Endothelial cell of umbilical vein (primary cell): ENCODE measurements at regions not wholly inside any gene's neighbourhood (a gene's known extent, or its start where the extent isn't known, plus 50 kb on each side); places are given as distances from the start of the nearest gene placed in this dataset. TPM values are rescaled to one million over a fixed set of nuclear protein-coding genes. Genes with fewer than 3 reads are reported as not detected.

Experiments
- BruUV-seq: library from RNA; stranded (reverse); fragments of 400-500 nt; replicated peaks from 2 replicates; lab custom pipeline; 2021; lab: Mats Ljungman, UMichigan
- CTCF ChIA-PET: fragments of 300-600, 350-600 bp; sonication (Branson Sonifier 250); formaldehyde crosslinking; loops from one replicate; lab custom pipeline; 2021; ENCODE audit warnings: antibody characterized with exemption, inconsistent platforms; lab: Charles Lee
- POLR2A ChIA-PET: fragments of 300-600, 350-600 bp; sonication (Branson Sonifier 250); formaldehyde crosslinking; loops from one replicate; lab custom pipeline; 2021; ENCODE audit warnings: antibody characterized with exemption, inconsistent platforms; lab: Charles Lee
- DNase-seq: peaks from one replicate; pipeline ENCODE4 v3.0.0-alpha.2; 2011; ENCODE audit warnings: low read depth, low spot score
- FAIRE-seq: peaks from 2 replicates; lab custom pipeline; 2011; peaks lifted over from hg19 to GRCh38; lab: Jason Lieb, UNC
- H2AFZ ChIP-seq: 2 replicates; pipeline ENCODE4 v1.6.0; 2012; ENCODE audit warnings: low read depth, low read length, control low read depth, inconsistent platforms
- H3K27ac ChIP-seq: 2 replicates; pipeline ENCODE4 v1.5.1; 2011; ENCODE audit warnings: low read depth, mild to moderate bottlenecking, control low read depth, low read length, moderate library complexity; ENCODE audit not compliant: insufficient read depth
- H3K27me3 ChIP-seq, 2 experiments: 2 replicates each; pipeline versions ENCODE4 v1.6.0 to v1.6.1; 2011; ENCODE audit warnings: low read length in 2 of 2, mixed read lengths in 1 of 2; ENCODE audit not compliant: control insufficient read depth in 2 of 2, insufficient read depth in 2 of 2
- H3K36me3 ChIP-seq, 2 experiments: 2 replicates in 1 of 2; 3 replicates in 1 of 2; pipeline ENCODE4 v1.5.1; 2011; ENCODE audit warnings: low read length in 2 of 2, mild to moderate bottlenecking in 1 of 2, moderate library complexity in 1 of 2; ENCODE audit not compliant: control insufficient read depth in 2 of 2, insufficient read depth in 2 of 2; ENCODE audit errors: extremely low read depth in 1 of 2
- H3K4me1 ChIP-seq: 3 replicates; pipeline ENCODE4 v1.5.1; 2011; ENCODE audit warnings: mild to moderate bottlenecking, low read length; ENCODE audit not compliant: control insufficient read depth, insufficient read depth; ENCODE audit errors: extremely low read depth
- H3K4me2 ChIP-seq: 2 replicates; pipeline ENCODE4 v1.6.1; 2011; ENCODE audit warnings: low read length, control low read depth, mixed read lengths; ENCODE audit not compliant: insufficient read depth
- H3K4me3 ChIP-seq, 3 experiments: fragments of 200-600 bp in 1 of 3; sonication (generic), shearing (Covaris generic) in 1 of 3; replicated peaks in 1 of 3; 2 replicates each; pipeline ENCODE4 v1.5.1; 2011 to 2016; ENCODE audit warnings: control low read depth in 3 of 3, low read length in 3 of 3, mild to moderate bottlenecking in 2 of 3, inconsistent platforms in 1 of 3, low read depth in 1 of 3, moderate library complexity in 1 of 3; ENCODE audit not compliant: insufficient read depth in 1 of 3
- H3K79me2 ChIP-seq: 2 replicates; pipeline ENCODE4 v1.6.0; 2012; ENCODE audit warnings: low read length, inconsistent platforms; ENCODE audit not compliant: control insufficient read depth, insufficient read depth
- H3K9ac ChIP-seq: replicated peaks from 2 replicates; pipeline ENCODE3; 2011; ENCODE audit warnings: low read length, control low read depth; ENCODE audit not compliant: insufficient read depth; ENCODE audit errors: extremely low read depth
- H3K9me1 ChIP-seq: replicated peaks from 3 replicates; pipeline ENCODE4 v1.6.0; 2011; ENCODE audit warnings: mild to moderate bottlenecking, low read length; ENCODE audit not compliant: control insufficient read depth, insufficient read depth; ENCODE audit errors: extremely low read depth
- H3K9me3 ChIP-seq: replicated peaks from 2 replicates; pipeline ENCODE4 v1.5.1; 2012; ENCODE audit warnings: low read length, inconsistent platforms; ENCODE audit not compliant: control insufficient read depth, insufficient read depth
- H4K20me1 ChIP-seq: replicated peaks from 2 replicates; pipeline ENCODE3; 2011; ENCODE audit warnings: mild to moderate bottlenecking, low read length; ENCODE audit not compliant: control insufficient read depth, insufficient read depth; ENCODE audit errors: extremely low read depth
- GATA2 ChIP-seq: IDR thresholded peaks from 2 replicates; pipeline ENCODE4 v1.7.0; 2011; ENCODE audit warnings: low read depth, mild to moderate bottlenecking, moderate library complexity, mixed read lengths, low read length; ENCODE audit not compliant: insufficient read length, insufficient read depth
- JUN ChIP-seq: IDR thresholded peaks from 2 replicates; pipeline ENCODE4 v1.6.1; 2011; ENCODE audit warnings: borderline replicate concordance, low read depth; ENCODE audit not compliant: insufficient read length, insufficient read depth
- MYC ChIP-seq: IDR thresholded peaks from one replicate; pipeline ENCODE4 v1.6.1; 2011; ENCODE audit warnings: mild to moderate bottlenecking, low read depth, low read length
- POLR2A ChIP-seq: IDR thresholded peaks from 2 replicates; pipeline ENCODE4 v1.6.1; 2012; ENCODE audit warnings: low read depth, mild to moderate bottlenecking, control low read depth, low read length
- dilution Hi-C: fragments of 300-500 bp; cut with MboI; formaldehyde crosslinking; loops from one replicate; pipeline ENCODE4 v1.15.0; 2019; ENCODE audit warnings: low sequenced_read_pairs; ENCODE audit not compliant: extremely low pct_ligation_motif_present
- intact Hi-C: fragments of 100-400 bp; cut with micrococcal nuclease; formaldehyde crosslinking; loops from one replicate; pipeline ENCODE4 v1.10.0; 2022
- microRNA-seq: library from miRNA; unstranded; fragments of <30 nt; microRNA quantifications from one replicate; pipeline ENCODE4 v1.2.0, GENCODE V29; 2021; ENCODE audit warnings: borderline number of aligned reads, borderline replicate concordance
- small RNA-seq: library from RNA; depleted of rRNA; stranded (forward); fragments of <200 nt; gene quantifications from one replicate; pipeline ENCODE3, GENCODE V24; 2012; ENCODE audit warnings: low replicate concordance, low read depth; ENCODE audit not compliant: insufficient read depth, insufficient read length

- Histone ChIP-seq H4K20me1 (no peaks in the 10 kb centered on the region), H3K4me3 (no peak overlapping the region), H3K27ac (no peak overlapping the region), H3K9me3 (no peaks in the 10 kb centered on the region), H3K27me3 (peaks cover 3 to 5% of the 10 kb centered on the region in 2 experiments), H3K4me1 (no peaks in the 10 kb centered on the region), H3K36me3 (no peaks in the 10 kb centered on the region), H3K4me2 (no peak overlapping the region), H3K79me2 (no peaks in the 10 kb centered on the region), H3K9me1 (no peaks in the 10 kb centered on the region), H2AFZ (no peak overlapping the region), H3K9ac (no peak overlapping the region)
- CTCF ChIA-PET = no interaction called here
- intact Hi-C loops = no loop called here
- TF ChIP-seq JUN = no peak
- no peak for TF ChIP-seq MYC
- POLR2A ChIA-PET = no interaction called here
- FAIRE-seq (no peak), DNase-seq (no peak)
- dilution Hi-C loops = no loop called here
- BruUV-seq = no TSS peak
Measured at GRCh38 chr2:65483763-65484162, 51.4 kb upstream of the SPRED2 start.

GRCh38 chr2:65482971-65483370 lies 50.6 kb upstream of the SPRED2 start:
- Histone ChIP-seq H3K9me1 (no peaks in the 10 kb centered on the region), H3K4me2 (no peak overlapping the region), H3K79me2 (no peaks in the 10 kb centered on the region), H3K27me3 (peaks cover 6 to 9% of the 10 kb centered on the region in 2 experiments), H3K4me1 (no peaks in the 10 kb centered on the region), H3K9ac (no peak overlapping the region), H3K36me3 (no peaks in the 10 kb centered on the region), H2AFZ (no peak overlapping the region), H3K27ac (no peak overlapping the region), H4K20me1 (no peaks in the 10 kb centered on the region), H3K4me3 (no peak overlapping the region), H3K9me3 (no peaks in the 10 kb centered on the region)
- TF ChIP-seq JUN = no peak
- no peak for TF ChIP-seq POLR2A
- TF ChIP-seq MYC = no peak
- TF ChIP-seq GATA2 = no peak
- intact Hi-C loops (no loop called here), dilution Hi-C loops (no loop called here)
- no peak for FAIRE-seq
- DNase-seq = no peak
- no TSS peak for BruUV-seq
- ChIA-PET POLR2A (no interaction called here), CTCF (no interaction called here)

Small RNA genes lying in the stretch of these regions (microRNA-seq; reads per million reads assigned to microRNA genes)
- not detected for gene MIR4778

Small RNA genes lying in the stretch of these regions (small RNA-seq; reads per million reads assigned to genes)
- not detected for gene MIR4778
- not detected for gene RN7SL635P
- gene VTRNA2-2P = not detected
